ENCODE measurements at regions not wholly inside any gene's neighbourhood (a gene's known extent, or its start where the extent isn't known, plus 50 kb on each side); places are given as distances from the start of the nearest gene placed in this dataset.

DNA sequence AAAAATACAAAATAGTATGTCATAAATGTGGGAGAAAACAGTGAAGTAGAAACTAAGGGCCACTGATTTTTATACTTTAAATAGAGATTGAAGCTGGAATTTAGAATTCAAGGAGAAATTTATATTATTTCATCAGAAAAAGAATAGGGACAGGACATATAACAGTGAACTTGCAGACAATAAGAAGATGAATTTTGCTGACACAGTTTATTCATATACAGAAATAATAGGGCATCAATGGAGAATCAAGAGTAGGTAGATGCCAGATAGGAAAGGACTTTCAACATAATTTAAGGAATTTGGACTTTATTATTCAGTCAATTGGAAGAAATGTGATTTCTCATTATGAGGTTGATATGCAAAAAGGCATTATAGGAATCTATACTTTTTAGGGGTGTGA is 118.9 kb upstream of the HNMT start:
- Histone ChIP-seq H3K9me3 (replicated peaks; ENCODE audit: insufficient read depth, low read length) (no peaks in the 10 kb centered on the region), H3K9ac (ENCODE audit: low read length) (no peak overlapping the region), H3K4me1 (ENCODE audit: low read length) (no peaks in the 10 kb centered on the region), H3F3A (ENCODE audit: insufficient read depth, low read length) (no peaks in the 10 kb centered on the region), H3K27me3 (replicated peaks; ENCODE audit: insufficient read depth, low read length) (no peaks in the 10 kb centered on the region), H3K36me3 (replicated peaks; ENCODE audit: insufficient read depth, low read length) (no peaks in the 10 kb centered on the region), H3K79me2 (ENCODE audit: low read length) (no peaks in the 10 kb centered on the region), H2AFZ (ENCODE audit: low read length) (no peak overlapping the region), H3K9me2 (replicated peaks; ENCODE audit: insufficient read depth, low read length) (no peaks in the 10 kb centered on the region), H3K4me2 (ENCODE audit: low read depth, low read length) (no peak overlapping the region), H3K4me3 (ENCODE audit: low read length) (no peak overlapping the region), H4K20me1 (ENCODE audit: insufficient read depth, low read length) (no peaks in the 10 kb centered on the region), H3K27ac (ENCODE audit: low read length) (no peak overlapping the region)
- TF ChIP-seq, protein P1, sequence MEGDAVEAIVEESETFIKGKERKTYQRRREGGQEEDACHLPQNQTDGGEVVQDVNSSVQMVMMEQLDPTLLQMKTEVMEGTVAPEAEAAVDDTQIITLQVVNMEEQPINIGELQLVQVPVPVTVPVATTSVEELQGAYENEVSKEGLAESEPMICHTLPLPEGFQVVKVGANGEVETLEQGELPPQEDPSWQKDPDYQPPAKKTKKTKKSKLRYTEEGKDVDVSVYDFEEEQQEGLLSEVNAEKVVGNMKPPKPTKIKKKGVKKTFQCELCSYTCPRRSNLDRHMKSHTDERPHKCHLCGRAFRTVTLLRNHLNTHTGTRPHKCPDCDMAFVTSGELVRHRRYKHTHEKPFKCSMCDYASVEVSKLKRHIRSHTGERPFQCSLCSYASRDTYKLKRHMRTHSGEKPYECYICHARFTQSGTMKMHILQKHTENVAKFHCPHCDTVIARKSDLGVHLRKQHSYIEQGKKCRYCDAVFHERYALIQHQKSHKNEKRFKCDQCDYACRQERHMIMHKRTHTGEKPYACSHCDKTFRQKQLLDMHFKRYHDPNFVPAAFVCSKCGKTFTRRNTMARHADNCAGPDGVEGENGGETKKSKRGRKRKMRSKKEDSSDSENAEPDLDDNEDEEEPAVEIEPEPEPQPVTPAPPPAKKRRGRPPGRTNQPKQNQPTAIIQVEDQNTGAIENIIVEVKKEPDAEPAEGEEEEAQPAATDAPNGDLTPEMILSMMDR (IDR thresholded peaks at IDR 0.05; ENCODE audit: low read length) = no peak
- DNase-seq = no peak

DNA sequence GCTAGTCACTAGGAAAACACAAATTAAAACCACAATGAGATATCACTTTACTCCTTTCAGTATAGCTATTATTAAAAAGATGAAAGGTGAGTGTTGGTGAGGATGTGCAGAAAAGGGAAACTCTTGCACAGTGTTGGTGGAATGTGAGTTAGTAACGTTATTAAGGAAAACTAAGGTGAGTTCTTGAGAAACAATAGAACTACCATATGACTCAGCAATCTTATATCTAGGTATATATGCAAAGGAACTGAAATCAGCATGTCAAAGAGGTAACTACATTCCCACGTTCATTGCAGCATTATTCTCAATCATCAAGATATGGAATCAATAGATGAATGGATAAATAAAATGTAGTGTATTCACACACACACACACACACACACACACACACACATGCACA is 117.3 kb upstream of the HNMT start:
- H3K4me3 ChIP-seq (ENCODE audit: low read length) = no peak overlapping the region
- H3F3A ChIP-seq (ENCODE audit: insufficient read depth, low read length) = no peaks in the 10 kb centered on the region
- H3K9ac ChIP-seq (ENCODE audit: low read length) = no peak overlapping the region
- TF ChIP-seq, protein P1 (IDR thresholded peaks at IDR 0.05; ENCODE audit: low read length) = no peak
- TF ChIP-seq EZH2phosphoT487 (IDR thresholded peaks at IDR 0.05; ENCODE audit: low read length) = no peak
- TF ChIP-seq EZH2 (optimal IDR thresholded peaks at IDR 0.05; ENCODE audit: low read depth, low read length) = no peak
- no peak for DNase-seq
- H3K27me3 ChIP-seq (replicated peaks; ENCODE audit: insufficient read depth, low read length) = no peaks in the 10 kb centered on the region
- H3K27ac ChIP-seq (ENCODE audit: low read length) = no peak overlapping the region
- no peaks in the 10 kb centered on the region for H3K4me1 ChIP-seq (ENCODE audit: low read length)
- H3K79me2 ChIP-seq (ENCODE audit: low read length) = no peaks in the 10 kb centered on the region
- no peaks in the 10 kb centered on the region for H3K9me2 ChIP-seq (replicated peaks; ENCODE audit: insufficient read depth, low read length)
- no peaks in the 10 kb centered on the region for H4K20me1 ChIP-seq (ENCODE audit: insufficient read depth, low read length)
- no peak overlapping the region for H3K4me2 ChIP-seq (ENCODE audit: low read depth, low read length)
- no peaks in the 10 kb centered on the region for H3K9me3 ChIP-seq (replicated peaks; ENCODE audit: insufficient read depth, low read length)
- no peaks in the 10 kb centered on the region for H3K36me3 ChIP-seq (replicated peaks; ENCODE audit: insufficient read depth, low read length)
- H2AFZ ChIP-seq (ENCODE audit: low read length) = no peak overlapping the region

DNA sequence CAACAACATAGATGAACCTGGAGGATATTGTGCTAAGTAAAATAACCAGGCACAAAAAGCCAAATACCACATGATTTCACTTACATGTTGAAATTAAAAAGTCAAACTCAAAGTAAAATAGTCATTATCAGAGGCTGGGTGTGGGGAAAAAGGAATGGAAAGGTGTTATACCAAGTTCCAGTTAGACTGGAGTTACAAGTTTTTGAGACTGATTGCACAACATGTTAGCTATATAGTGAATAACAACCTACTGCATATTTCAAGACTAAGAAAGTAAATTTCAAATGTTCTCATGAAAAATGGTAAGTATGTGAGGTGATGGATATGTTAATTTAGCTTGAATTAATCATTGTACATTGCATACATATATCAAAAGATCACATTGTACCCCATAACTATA is 116.8 kb upstream of the HNMT start:
- no peaks in the 10 kb centered on the region for H3K9me2 ChIP-seq (replicated peaks; ENCODE audit: insufficient read depth, low read length)
- no peaks in the 10 kb centered on the region for H4K20me1 ChIP-seq (ENCODE audit: insufficient read depth, low read length)
- no peak for DNase-seq
- H3K27ac ChIP-seq (ENCODE audit: low read length) = no peak overlapping the region
- TF ChIP-seq, protein P1 (IDR thresholded peaks at IDR 0.05; ENCODE audit: low read length) = no peak
- no peak for TF ChIP-seq EZH2 (optimal IDR thresholded peaks at IDR 0.05; ENCODE audit: low read depth, low read length)
- no peak for TF ChIP-seq EZH2phosphoT487 (IDR thresholded peaks at IDR 0.05; ENCODE audit: low read length)
- H3K4me1 ChIP-seq (ENCODE audit: low read length) = no peaks in the 10 kb centered on the region
- no peaks in the 10 kb centered on the region for H3K27me3 ChIP-seq (replicated peaks; ENCODE audit: insufficient read depth, low read length)
- H3F3A ChIP-seq (ENCODE audit: insufficient read depth, low read length) = no peaks in the 10 kb centered on the region
- no peaks in the 10 kb centered on the region for H3K79me2 ChIP-seq (ENCODE audit: low read length)
- H3K9ac ChIP-seq (ENCODE audit: low read length) = no peak overlapping the region
- no peak overlapping the region for H2AFZ ChIP-seq (ENCODE audit: low read length)
- no peak overlapping the region for H3K4me3 ChIP-seq (ENCODE audit: low read length)
- no peaks in the 10 kb centered on the region for H3K9me3 ChIP-seq (replicated peaks; ENCODE audit: insufficient read depth, low read length)
- H3K36me3 ChIP-seq (replicated peaks; ENCODE audit: insufficient read depth, low read length) = no peaks in the 10 kb centered on the region
- no peak overlapping the region for H3K4me2 ChIP-seq (ENCODE audit: low read depth, low read length)

DNA sequence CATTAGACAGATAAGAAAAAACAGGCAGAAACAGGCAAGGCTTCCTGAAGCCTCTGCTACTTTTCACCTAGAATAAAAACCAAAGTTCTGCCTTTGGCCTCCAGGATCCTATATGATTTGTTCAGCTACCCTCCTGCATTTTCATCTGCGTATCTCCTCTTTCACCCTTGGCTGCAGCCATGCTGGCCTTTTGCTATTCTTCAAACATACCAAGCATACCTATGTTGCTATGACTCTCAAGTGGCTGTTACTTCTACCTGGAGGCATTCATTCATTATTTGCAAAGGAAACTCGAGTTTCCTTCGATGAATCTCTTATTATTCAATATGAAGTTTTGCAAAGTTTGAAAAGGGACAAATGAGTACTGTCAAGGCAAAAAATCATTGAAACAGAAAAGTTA is 106.4 kb upstream of the HNMT start:
- no peaks in the 10 kb centered on the region for H4K20me1 ChIP-seq (ENCODE audit: insufficient read depth, low read length)
- no peak overlapping the region for H3K4me2 ChIP-seq (ENCODE audit: low read depth, low read length)

More for the DNA sequence above, 106.4 kb upstream of the HNMT start:
- Histone ChIP-seq H3F3A (ENCODE audit: insufficient read depth, low read length) (no peaks in the 10 kb centered on the region), H3K4me1 (ENCODE audit: low read length) (no peaks in the 10 kb centered on the region), H3K27me3 (replicated peaks; ENCODE audit: insufficient read depth, low read length) (no peaks in the 10 kb centered on the region), H3K4me3 (ENCODE audit: low read length) (no peak overlapping the region), H3K9me2 (replicated peaks; ENCODE audit: insufficient read depth, low read length) (no peaks in the 10 kb centered on the region), H3K9me3 (replicated peaks; ENCODE audit: insufficient read depth, low read length) (no peaks in the 10 kb centered on the region), H2AFZ (ENCODE audit: low read length) (no peak overlapping the region), H3K27ac (ENCODE audit: low read length) (no peak overlapping the region), H3K79me2 (ENCODE audit: low read length) (no peaks in the 10 kb centered on the region), H3K9ac (ENCODE audit: low read length) (no peak overlapping the region), H3K36me3 (replicated peaks; ENCODE audit: insufficient read depth, low read length) (no peaks in the 10 kb centered on the region)
- DNase-seq = no peak
- no peak for TF ChIP-seq EZH2 (optimal IDR thresholded peaks at IDR 0.05; ENCODE audit: low read depth, low read length)
- TF ChIP-seq EZH2phosphoT487 (IDR thresholded peaks at IDR 0.05; ENCODE audit: low read length) = no peak
- TF ChIP-seq, protein P1 (IDR thresholded peaks at IDR 0.05; ENCODE audit: low read length) = no peak
